Activated T-cell treated with anti-CD3 and anti-CD28 coated beads for 1 hour (primary cell): ENCODE measurements at regions not wholly inside any gene's neighbourhood (a gene's known extent, or its start where the extent isn't known, plus 50 kb on each side); places are given as distances from the start of the nearest gene placed in this dataset.

Source experiments
- DNase-seq: peaks from one replicate; pipeline ENCODE4 v3.0.0-alpha.2; 2020; ENCODE audit warnings: low read depth

DNA sequence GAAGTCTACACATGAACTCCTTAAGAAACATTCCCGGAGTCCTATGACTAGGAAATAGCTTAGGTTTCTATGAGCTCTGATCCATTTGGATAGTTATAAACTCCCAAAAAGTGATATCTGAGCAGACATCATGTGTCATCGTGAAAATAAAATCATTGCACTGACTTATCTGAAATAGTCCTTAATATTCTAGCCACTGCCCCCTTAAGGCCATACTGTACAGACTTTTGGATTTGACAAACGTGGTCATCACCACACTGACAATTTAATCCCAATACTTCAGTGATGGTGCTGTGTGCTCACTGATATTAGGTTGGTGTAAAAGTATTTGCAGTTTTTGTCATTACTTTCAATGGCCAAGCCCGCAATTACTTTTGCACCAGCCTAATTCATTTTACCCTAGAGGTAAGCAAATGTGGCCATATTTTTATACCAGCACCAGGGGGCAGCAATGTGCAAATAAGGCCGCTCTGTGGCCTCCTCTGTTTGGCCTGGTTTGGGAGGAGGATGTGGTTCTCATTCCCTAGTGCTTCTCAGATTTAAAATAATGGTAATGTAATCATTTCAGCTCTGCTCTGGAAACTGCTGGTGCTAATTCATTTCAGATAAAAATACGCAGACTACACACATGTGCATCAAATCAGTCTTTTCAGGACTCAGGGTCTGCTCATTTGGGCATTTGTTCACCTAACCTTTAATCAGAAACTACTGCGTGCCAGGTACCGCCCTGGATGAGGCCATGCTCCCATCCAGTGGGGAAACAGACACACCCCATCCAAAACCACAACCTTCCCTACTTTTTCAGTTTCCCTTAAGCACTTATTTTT is 196.4 kb upstream of the C1QTNF7 start:
- DNase-seq: peak; percentile 59

DNA sequence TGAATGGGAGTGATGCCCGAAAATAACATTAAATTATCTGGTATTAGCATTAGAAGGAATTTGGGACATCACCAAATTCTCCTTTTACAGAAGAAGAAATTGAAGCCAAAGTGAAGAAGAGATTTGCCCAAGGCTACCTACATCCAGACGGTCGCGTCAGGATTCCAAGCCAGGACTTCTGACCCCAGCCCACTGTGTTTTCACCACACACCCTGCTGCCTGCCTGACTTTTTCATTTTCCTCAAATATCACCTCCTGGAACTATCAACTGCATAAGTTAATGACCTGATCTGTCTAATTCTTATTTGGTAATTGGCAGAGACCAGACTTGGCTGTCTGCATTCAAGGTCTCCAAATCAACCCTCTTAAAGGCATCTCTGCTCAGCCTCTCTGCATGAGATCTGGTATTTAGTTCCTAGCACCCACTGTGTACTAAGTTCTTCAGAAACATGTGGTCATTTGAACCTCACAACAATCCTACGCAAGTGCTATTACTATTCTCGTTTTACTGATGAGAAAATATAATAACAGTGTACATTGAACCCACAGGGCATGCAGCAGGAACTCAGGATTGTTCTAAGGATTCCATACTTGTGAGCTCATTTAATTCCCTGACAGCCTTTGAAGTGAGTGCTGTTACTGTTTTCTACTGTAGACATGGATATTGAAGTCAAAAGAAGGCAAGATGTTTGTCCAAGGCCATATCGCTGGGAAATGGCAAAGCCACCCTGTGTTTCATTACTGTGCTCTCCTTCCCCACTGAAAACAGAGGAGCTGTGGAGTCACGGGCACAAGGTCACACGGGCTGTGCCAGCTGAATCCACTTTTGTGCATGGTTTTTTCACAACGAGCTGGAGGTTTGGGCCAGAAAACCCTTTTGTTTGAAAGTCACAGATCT is 195.2 kb upstream of the C1QTNF7 start:
- DNase-seq: no peak

DNA sequence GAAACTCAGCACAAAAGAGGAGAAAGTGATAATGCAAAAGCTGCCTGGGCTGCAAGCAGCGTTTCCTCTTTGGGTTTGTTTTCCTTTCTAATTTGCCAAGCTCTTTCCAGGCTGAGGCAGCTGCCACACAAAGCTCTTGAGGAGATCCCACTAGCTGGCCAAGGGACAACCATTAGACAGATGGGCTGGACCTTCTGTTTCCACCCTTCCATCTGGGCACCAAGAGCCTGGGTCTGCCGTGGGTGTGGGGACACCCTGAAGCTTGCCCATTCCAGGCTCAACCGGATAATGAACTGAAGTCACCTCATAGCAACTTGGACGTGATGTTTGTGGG is 194.6 kb upstream of the C1QTNF7 start:
- DNase-seq: no peak

DNA sequence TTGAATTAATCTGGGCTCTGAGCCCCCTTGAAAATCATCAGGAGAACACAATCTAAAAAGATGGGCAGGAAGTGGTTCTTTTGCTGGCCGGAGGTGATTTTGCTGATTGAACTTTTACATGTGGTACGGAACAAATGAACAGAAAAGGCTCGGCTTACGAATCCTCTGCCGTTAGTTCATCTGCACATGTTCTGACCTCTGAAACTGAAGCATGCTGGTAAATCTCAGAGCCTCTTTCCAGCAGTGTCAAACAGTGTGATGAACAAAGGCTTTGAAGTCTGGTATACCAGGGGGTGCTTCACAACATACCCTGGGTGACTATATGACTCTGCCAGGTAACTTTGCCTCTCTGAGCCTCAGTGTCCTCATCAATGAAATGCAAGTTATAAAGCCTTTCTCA is 194.2 kb upstream of the C1QTNF7 start:
- no peak for DNase-seq

DNA sequence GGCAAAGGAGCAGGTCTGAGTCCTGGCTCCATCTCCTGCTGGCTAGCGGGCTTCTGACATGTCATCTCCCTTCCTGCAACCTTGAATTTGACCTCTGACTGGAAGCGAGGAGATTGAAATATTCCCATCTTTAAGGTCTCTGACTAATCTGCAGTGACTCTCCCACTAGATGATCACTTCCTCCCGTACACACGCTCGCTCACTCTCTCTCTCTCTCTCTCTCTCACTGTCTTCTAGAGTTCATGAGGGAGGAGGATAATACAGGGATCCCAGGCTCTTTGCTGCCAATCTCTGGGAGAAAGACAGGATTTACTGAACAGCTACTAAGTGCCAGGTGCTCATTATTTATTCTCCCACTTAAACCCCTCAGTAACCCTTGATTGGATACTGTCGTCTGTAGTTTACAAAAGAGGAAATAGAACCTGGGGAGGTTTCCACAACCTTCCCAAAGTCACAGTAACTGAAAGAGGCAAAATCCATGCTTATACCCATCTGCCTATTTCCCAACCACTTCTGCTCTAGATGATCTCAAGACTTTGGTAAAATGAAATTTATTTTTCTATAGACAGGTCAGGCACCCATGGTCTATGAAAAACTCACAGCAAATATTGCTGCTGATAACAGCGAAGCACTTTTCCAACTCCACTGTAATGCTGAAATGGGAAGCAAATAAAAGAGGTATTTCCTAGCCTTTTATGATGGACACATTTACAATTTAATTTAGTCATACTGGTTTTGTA is 193.5 kb upstream of the C1QTNF7 start:
- no peak for DNase-seq

DNA sequence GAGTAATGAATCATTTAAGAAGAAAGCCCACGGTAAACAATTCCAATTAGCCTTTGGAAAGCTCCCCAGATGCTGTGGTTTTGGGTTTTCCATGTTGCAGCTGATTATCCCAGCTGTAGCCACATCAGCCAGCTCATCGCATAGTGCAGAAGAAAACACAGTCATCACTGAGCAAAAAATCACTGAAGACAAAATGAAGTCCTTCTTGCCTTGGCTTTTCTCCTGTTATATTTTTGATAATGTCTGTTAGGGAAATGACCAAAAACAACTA is 193.0 kb upstream of the C1QTNF7 start:
- no peak for DNase-seq

DNA sequence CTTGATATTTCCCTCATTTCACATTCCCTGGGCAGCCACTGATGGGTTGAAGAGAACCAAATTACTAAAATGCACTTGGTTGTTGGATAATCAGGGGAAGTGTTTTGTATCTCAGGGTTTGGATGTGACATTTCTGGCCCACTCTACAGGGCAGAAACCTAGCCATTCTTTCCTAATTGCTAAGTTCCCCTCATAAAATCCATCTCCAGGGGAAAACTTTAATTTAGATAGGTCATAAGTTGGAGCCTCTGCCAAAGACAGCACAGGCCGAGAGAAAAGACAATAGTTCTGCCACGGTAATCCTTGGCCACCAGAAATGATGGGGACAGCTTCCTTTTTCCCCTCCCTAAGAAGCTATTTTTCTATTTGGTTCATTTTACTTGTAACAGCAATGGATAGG is 192.7 kb upstream of the C1QTNF7 start:
- DNase-seq: no peak

DNA sequence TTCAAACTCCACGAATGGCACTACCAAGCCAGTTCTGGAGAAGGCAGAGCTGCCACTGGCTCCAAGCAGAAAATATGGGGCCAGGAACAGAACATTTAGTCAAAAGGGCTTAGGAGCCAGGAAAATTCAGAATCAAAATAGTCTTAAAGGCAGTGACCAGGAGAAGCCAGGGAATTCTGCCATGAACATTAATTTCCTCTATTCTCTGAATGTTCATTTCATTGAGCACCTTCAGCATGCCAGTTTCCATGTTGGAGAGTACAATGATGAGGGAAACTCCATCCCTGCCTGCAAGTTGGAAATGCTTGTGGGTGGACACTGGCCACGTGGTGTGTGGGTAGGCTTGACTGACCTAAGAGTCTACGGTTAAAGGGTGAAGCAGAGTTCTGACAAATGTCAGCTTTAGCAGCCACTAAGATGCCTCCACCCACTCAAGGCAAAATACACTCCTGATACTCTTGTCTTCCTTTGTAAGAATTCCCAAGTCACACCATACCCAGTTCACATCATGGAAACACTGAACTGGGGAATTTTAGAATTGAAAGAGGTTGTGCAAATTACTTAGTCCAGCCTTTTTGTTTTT is 190.1 kb upstream of the C1QTNF7 start:
- no peak for DNase-seq

DNA sequence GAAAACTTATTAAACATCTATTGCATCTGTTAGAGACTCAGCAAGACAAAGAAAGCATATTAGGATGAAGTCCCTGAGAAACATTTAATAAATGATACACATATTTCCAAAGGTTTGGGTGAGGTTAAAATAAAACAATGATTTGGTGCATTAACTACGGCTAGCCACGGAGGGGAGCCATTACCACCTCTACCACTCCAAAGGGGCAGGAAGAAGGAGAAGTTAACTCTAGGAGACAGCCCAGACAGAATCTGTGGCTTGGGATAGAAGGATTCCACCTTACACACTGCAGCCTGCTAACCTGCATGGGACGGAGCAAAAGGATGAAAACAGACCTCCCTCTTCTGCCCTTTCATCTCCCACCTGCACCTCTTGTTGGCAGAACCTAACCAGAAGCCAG is 189.1 kb upstream of the C1QTNF7 start:
- DNase-seq: no peak

DNA sequence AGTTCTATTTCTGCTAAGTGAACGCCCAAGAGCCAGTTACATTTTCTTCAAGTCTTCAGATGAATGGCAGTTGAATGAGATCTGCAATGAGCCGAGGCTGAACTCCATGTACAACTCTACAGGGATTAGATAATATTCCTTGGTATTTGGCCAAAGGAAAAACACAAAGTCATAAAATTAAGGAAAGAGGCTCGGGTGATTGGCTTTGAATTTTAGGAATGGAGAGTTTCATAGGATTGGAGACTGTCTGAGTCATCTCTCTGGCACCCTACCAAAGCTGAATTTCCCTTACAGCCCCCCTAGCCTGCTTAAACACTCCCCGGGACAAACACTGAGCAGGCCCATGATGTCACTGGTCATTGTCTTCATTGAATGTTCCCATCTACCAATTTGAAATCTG is 188.0 kb upstream of the C1QTNF7 start:
- DNase-seq: no peak

DNA sequence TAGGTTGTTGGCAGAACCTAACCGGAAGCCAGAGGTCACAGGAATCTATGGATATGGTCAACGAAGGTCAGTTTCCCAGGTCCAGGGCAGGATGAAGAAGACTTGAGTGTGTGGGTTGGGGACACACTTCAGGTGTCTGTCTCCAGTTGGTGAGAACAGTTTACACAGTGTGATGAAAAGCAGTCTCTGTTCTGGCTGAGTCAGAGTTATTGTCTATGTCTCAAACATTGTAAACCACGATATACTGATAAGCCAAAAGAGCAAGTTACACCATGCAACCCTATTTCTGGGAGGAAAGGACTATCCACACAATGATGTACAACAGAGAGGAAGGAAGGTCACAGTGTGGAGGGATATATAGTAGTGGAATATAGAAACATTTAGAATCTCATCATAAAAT is 187.1 kb upstream of the C1QTNF7 start:
- no peak for DNase-seq

DNA sequence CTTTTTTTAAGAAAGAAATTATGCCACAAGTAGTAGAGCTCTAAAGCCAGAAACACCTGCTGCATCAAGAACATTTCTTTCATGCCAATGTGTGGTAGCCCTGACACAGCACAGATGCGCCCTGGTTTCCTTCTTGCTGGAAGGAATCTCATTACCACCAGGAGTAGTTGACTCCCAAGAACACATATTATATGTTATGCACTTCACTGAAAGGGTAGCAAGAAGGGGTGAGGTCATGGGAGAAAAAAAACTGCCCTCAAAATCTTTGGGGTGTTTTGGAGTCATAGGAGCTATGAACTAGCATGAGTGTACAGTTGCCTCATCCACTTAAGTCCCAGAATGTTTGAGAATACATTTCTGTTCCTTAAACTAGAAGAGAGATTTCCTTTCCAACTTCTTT is 185.8 kb upstream of the C1QTNF7 start:
- DNase-seq: no peak

DNA sequence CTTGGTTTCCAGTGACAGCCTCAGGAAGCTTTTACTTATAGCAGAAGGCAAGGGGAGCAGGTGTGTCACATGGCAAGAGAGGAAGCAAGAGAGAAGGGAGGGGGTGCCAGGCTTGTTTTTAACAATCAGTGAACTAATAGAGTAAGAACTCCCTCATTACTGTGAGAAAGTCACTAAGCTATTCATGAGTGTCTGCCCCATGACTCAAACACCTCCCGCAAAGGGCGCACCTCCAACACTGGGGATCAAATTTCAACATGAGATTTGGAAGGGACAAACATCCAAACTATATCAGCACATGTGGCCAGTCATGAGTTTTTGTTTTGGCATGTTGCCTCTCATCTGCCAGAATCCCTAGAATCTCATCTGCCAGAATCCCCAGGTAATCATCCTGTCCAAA is 183.5 kb upstream of the C1QTNF7 start:
- DNase-seq: no peak

DNA sequence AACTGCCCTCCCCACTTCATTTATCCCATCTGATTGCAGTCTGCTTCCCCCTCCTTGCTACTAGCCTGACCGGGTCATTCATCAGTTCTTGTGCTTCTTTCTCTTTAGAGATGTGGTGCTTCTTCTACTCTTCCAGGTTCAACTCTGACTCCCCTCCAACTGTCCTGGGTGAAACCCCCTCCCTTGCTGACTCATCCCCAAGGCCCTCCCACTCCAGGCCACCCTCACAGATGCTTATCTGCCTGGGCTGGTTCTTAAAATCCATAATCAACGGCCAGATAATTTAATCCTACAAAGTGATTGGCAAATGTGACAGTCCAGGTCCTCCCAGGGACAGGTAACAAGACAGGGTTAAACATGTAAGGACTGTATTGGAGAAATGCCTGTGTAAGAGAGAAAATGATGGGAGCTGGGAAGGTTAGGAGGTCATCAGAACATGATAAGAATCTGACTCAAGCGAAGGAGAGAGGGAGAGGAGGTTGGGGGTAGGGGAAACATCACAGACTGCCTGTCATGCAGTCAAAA is 182.8 kb upstream of the C1QTNF7 start:
- no peak for DNase-seq

DNA sequence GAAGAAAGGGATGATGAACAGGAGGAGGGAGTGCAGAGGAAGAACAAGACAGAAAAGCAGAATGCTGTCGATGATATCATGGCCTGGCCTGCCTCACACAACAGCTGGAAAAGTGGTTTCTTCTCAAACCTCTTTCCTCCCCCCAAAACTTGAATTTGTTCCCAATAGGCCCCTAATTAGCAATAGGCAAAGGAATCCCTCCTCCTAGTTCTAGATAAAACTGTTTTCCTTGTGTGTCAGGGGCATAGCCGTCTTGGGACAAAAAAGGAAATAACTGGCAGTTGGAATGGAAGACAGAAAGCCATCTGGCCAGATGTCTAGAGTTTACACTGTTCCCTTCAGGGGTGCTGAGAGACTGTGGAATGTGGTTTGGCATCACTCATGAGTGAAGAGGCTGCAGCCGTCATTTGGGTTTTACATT is 177.8 kb upstream of the C1QTNF7 start:
- DNase-seq: no peak

DNA sequence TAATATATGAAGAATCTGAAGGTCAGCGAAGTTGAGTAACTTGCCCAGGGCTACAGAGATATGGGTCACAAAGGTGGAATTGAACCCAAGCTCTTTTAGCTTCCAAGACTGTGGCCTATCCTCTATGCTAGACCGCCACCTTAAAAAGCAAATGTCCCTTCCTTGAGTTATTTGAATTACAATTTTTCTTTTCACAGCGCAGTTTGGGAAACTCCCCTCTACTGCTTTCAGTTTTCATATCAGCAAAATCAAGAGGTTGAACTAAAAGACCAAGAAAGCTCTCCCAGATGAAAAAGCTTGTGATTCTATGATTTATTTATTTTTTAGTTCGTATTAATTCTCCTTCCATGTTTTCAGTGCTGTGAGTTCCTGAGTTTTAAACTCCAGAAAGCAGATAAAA is 174.5 kb upstream of the C1QTNF7 start:
- DNase-seq: no peak

DNA sequence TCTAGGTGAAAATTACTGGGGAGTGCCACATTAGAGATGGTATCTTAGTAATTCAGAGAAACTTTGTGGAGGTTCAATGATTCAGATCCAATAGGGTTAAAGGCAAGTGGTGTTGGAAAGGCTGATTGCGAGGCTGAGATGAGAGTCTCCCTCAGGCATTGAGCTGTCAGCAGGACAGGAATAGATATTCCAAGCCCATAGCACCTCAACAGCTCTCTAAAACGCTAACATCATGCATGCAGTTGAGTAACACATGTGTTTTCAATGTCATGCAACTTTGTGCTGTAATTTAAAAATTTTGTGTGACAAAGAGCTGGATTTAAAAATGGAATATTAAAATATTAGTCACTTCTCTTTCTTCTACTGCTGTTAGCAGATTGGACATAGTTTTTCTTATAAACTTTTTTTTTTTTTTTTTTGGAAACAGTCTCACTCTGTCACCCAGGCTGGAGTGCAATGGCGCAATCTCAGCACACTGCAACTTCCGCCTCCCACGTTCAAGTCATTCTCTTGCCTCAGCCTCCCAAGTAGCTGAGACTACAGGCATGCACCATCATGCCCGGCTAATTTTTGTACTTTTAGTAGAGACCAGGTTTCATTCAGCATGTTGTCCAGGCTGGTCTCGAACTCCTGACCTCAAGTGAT is 173.5 kb upstream of the C1QTNF7 start:
- no peak for DNase-seq

DNA sequence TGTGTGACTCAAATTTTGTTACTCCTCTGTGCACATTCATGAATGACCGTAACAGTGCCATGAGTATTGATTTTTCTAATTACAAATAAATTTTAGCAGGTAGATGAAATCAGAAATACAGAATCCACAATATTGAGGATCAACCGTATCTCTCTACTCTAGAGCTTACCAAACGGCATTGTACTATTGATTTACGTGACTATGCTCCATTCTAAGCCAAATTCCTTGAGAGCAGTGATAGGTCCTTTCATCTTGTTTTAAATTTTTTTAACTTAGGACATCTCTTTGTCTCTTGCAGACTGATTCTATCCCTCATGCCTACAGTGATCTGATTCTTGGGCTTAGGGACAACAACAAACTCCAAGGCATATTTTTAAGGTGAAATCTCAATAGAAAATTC is 172.3 kb upstream of the C1QTNF7 start:
- DNase-seq: no peak

DNA sequence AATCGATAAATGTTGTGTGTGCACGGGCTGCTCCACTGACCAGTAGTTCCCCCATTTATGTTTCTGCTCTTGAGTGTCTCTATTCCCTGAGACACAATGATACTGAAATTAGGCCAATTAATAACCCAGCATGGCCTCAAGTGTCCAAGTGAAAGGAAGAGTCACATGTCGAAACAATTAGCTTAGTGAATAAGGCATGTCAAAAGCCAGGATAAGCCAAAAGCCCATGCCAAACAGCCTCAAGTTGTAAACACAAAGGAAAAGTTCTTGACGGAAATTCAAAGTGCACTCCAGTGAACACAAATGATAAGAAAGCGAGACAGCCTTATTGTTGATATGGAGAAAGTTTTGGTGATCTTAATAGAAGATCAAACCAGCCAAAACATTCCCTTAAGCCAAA is 167.1 kb upstream of the C1QTNF7 start:
- DNase-seq: no peak

DNA sequence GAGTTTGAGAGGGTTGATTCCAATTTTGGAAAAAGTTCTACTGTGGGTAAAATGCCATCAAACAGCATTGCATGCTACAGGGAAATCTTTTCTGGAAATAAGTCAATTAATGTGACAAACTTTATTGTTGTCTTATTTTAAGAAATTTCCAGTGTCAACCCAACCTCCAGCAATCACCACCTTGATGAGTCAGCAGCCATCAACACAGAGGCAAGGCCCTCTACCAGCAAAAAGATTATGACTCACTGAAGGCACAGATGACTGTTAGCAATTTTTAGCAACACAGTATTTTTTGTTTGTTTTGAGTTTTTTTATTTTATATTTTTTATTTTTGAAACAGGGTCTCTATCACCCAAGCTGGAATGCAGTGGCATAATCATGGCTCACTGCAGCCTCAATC is 165.4 kb upstream of the C1QTNF7 start:
- no peak for DNase-seq

DNA sequence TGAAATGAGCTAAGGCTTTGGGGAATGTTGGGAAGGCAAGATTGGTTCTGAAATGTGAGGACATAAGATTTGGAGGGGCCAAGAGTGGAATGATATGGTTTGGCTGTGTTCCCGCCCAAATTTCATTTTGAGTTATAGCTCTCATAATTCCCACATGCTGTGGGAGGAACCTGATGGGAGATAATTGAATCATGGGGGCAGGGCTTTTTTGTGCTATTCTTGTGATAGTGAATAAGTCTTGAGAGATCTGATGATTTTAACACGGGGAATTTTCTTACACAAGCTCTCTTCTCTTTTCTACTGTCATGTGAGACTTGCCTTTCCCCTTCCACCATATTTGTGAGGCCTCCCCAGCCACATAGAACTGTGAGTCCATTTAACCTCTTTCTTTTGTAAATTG is 157.6 kb upstream of the C1QTNF7 start:
- DNase-seq: no peak

DNA sequence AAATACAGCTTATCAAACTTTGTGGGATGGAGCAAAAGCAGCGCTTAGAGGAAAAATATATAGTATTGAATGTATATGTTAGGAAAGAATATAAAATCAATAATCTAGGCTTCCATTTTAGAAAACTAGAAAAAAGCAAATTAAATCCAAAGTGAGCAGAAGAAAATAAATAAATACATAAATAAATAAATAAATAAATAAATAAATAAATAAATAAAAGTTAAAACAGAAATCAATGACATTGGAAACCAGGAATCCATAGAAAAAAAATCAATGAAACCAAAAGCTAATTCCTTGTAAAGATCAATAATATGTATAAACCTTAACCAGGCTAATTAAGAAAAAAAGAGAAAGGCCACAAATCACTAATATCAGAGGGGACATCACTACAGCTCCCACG is 141.8 kb upstream of the C1QTNF7 start:
- DNase-seq: no peak
